KMS-11 (cell line): ENCODE measurements at regions not wholly inside any gene's neighbourhood (a gene's known extent, or its start where the extent isn't known, plus 50 kb on each side); places are given as distances from the start of the nearest gene placed in this dataset.
"Not testable (repeated sequence)": the region's sequence is repeated elsewhere in the genome, so short reads cannot be mapped to it uniquely, and the experiment has no call there.

ENCODE experiments used
- H2AFZ ChIP-seq: fragments of 200-600 bp; sonication (generic); 2 replicates; pipeline ENCODE4 v1.6.1; 2016; ENCODE audit warnings: antibody characterized with exemption, mixed run types, low read depth
- H3K27ac ChIP-seq: fragments of 200-600 bp; sonication (generic); 2 replicates; pipeline ENCODE4 v1.6.1; 2016; ENCODE audit warnings: mild to moderate bottlenecking, mixed run types
- H3K27me3 ChIP-seq: fragments of 200-600 bp; sonication (generic); 2 replicates; pipeline ENCODE4 v1.6.1; 2017; ENCODE audit warnings: mild to moderate bottlenecking, low read depth, mixed run types, moderate library complexity; ENCODE audit not compliant: insufficient read depth
- H3K36me3 ChIP-seq: fragments of 200-600 bp; sonication (generic); 2 replicates; pipeline ENCODE4 v1.6.1; 2017; ENCODE audit warnings: mild to moderate bottlenecking, mixed run types; ENCODE audit not compliant: insufficient read depth
- H3K4me1 ChIP-seq: fragments of 200-600 bp; sonication (generic); 2 replicates; pipeline ENCODE4 v1.6.1; 2016; ENCODE audit warnings: mild to moderate bottlenecking, low read depth, mixed run types; ENCODE audit not compliant: poor library complexity, severe bottlenecking
- H3K4me2 ChIP-seq: fragments of 200-600 bp; sonication (generic); 2 replicates; pipeline ENCODE4 v1.7.0; 2016; ENCODE audit warnings: mild to moderate bottlenecking, mixed run types
- H3K4me3 ChIP-seq: fragments of 200-600 bp; sonication (generic); IDR thresholded peaks from 2 replicates; pipeline ENCODE4 v1.6.1; 2017; ENCODE audit warnings: low read depth, low read length, mixed read lengths; ENCODE audit not compliant: insufficient read depth
- H3K79me2 ChIP-seq: fragments of 200-600 bp; sonication (generic); 2 replicates; pipeline ENCODE4 v1.6.1; 2016; ENCODE audit warnings: low read depth, mixed run types; ENCODE audit not compliant: insufficient read depth
- H3K9ac ChIP-seq: fragments of 200-600 bp; sonication (generic); 2 replicates; pipeline ENCODE4 v1.6.1; 2016; ENCODE audit warnings: mild to moderate bottlenecking, mixed run types
- H4K20me1 ChIP-seq: fragments of 200-600 bp; sonication (generic); 2 replicates; pipeline ENCODE4 v1.6.1; 2016; ENCODE audit warnings: mild to moderate bottlenecking, mixed run types; ENCODE audit not compliant: insufficient read depth
- CTCF ChIP-seq: fragments of 200-600 bp; sonication (generic); conservative IDR thresholded peaks from 2 replicates; pipeline ENCODE4 v1.6.1; 2017; ENCODE audit warnings: low read depth, mild to moderate bottlenecking, antibody characterized with exemption, low read length, moderate library complexity, mixed read lengths

GRCh38 chr20:60786686-60787217 lies 465.3 kb upstream of the CDH4 start:
- TF ChIP-seq CTCF, result no peak
- no peak overlapping the region for H2AFZ ChIP-seq
- no peak overlapping the region for H3K9ac ChIP-seq

DNA sequence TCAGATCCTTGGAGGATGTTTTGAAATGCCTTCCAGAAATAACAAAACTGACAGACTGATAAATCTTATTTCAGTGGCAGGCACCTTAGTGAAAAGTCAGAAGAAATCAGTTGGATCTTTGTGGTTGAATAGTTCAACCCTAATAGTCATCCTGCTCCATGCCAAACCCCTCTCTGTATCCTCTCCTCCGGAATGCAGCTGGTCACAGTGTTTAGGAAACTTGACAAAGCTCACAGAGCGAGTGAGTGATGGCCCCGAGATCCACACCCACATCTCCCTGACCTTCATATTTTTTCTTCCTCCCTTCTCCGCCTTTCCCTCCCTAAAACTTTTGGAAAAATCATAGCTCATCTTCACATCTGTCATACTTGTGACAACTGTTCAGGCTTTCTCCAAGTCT lies 464.8 kb upstream of the CDH4 start:
- Histone ChIP-seq H3K79me2 (no peaks in the 10 kb centered on the region), H3K9ac (no peak overlapping the region), H2AFZ (no peak overlapping the region), H3K4me2 (no peak overlapping the region), H3K4me1 (no peaks in the 10 kb centered on the region), H4K20me1 (no peaks in the 10 kb centered on the region), H3K36me3 (no peaks in the 10 kb centered on the region), H3K4me3 (no peak overlapping the region), H3K27ac (no peak overlapping the region), H3K27me3 (no peaks in the 10 kb centered on the region)
- no peak for TF ChIP-seq CTCF

More at GRCh38 chr20:60786686-60787217, 465.3 kb upstream of the CDH4 start:
- no peaks in the 10 kb centered on the region for H3K36me3 ChIP-seq
- no peaks in the 10 kb centered on the region for H4K20me1 ChIP-seq
- no peak overlapping the region for H3K4me3 ChIP-seq
- no peak overlapping the region for H3K27ac ChIP-seq
- H3K27me3 ChIP-seq, result no peaks in the 10 kb centered on the region
- H3K4me1 ChIP-seq, result no peaks in the 10 kb centered on the region
- no peaks in the 10 kb centered on the region for H3K79me2 ChIP-seq
- no peak overlapping the region for H3K4me2 ChIP-seq

- Histone ChIP-seq H3K9ac (no peak overlapping the region), H3K79me2 (no peaks in the 10 kb centered on the region), H3K4me2 (no peak overlapping the region), H3K4me3 (no peak overlapping the region), H4K20me1 (no peaks in the 10 kb centered on the region), H3K27ac (no peak overlapping the region), H2AFZ (no peak overlapping the region), H3K36me3 (no peaks in the 10 kb centered on the region), H3K27me3 (no peaks in the 10 kb centered on the region), H3K4me1 (no peaks in the 10 kb centered on the region)
- no peak for TF ChIP-seq CTCF
These were observed 464.0 kb upstream of the CDH4 start for GRCh38 chr20:60788070-60788469.

- Histone ChIP-seq H3K36me3 (no peaks in the 10 kb centered on the region), H4K20me1 (no peaks in the 10 kb centered on the region), H3K9ac (no peak overlapping the region), H3K4me1 (no peaks in the 10 kb centered on the region), H3K27me3 (no peaks in the 10 kb centered on the region), H3K4me2 (no peak overlapping the region), H2AFZ (no peak overlapping the region), H3K79me2 (no peaks in the 10 kb centered on the region), H3K4me3 (no peak overlapping the region), H3K27ac (no peak overlapping the region)
- no peak for TF ChIP-seq CTCF
These were observed 462.7 kb upstream of the CDH4 start for GRCh38 chr20:60789399-60789798.

DNA sequence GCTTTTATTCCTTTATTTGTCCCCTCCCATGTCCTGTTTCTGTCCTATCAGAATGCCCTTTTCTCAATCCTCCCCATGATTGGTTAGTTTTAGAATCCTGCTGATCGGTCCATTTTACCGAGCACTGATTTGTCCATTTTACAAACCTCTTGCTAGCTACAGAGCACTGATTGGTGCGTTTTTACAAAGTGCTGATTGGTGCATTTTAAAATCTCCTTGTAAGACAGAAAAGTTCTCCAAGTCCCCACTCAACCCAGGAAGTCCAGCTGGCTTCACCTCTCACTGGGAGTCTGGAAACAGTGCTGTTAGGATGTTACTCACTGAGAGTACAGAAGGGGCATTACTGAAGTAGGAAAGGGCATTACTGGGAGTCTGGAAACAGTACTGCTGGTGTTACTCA lies 461.7 kb upstream of the CDH4 start:
- not testable (repeated sequence) for H3K36me3 ChIP-seq, H2AFZ ChIP-seq, H3K4me3 ChIP-seq

More for the DNA sequence above, 461.7 kb upstream of the CDH4 start:
- H3K27me3 ChIP-seq, H3K27ac ChIP-seq, H3K9ac ChIP-seq, H4K20me1 ChIP-seq, H3K4me1 ChIP-seq, H3K4me2 ChIP-seq, H3K79me2 ChIP-seq: not testable (repeated sequence)
